ENCODE measurements at regions not wholly inside any gene's neighbourhood (a gene's known extent, or its start where the extent isn't known, plus 50 kb on each side); places are given as distances from the start of the nearest gene placed in this dataset.

DNA sequence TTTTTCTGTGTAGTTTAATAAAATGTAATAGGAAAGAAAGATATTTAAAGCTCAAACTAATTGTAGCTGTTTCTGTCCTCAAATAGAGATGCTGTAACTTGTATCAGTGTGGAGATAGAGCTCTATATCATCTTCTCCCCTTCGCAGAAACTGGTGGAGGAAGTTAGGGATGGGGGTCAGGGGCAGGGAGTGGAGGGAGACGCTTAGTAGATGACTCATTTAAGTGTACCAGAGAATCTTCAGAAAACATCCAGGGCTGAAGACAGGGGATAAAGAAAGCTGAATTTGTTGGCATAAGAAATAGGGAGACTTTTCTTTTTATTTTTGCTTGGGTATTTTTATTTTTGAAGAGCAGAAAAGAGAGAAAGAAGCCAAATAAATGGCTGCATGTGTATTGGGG lies 282.6 kb upstream of the DPYD start:
- intact Hi-C loops (cut with DNase I), result no loop called here
- H3K4me1 ChIP-seq, result no peaks in the 10 kb centered on the region
- DNase-seq (no peak), ATAC-seq (no peak)
- H3K36me3 ChIP-seq, result no peaks in the 10 kb centered on the region
- no peak overlapping the region for H3K4me3 ChIP-seq
- H3K9me3 ChIP-seq, result no peaks in the 10 kb centered on the region
- H3K27ac ChIP-seq, result no peak overlapping the region
- no peaks in the 10 kb centered on the region for H3K27me3 ChIP-seq
- TF ChIP-seq, protein P1, sequence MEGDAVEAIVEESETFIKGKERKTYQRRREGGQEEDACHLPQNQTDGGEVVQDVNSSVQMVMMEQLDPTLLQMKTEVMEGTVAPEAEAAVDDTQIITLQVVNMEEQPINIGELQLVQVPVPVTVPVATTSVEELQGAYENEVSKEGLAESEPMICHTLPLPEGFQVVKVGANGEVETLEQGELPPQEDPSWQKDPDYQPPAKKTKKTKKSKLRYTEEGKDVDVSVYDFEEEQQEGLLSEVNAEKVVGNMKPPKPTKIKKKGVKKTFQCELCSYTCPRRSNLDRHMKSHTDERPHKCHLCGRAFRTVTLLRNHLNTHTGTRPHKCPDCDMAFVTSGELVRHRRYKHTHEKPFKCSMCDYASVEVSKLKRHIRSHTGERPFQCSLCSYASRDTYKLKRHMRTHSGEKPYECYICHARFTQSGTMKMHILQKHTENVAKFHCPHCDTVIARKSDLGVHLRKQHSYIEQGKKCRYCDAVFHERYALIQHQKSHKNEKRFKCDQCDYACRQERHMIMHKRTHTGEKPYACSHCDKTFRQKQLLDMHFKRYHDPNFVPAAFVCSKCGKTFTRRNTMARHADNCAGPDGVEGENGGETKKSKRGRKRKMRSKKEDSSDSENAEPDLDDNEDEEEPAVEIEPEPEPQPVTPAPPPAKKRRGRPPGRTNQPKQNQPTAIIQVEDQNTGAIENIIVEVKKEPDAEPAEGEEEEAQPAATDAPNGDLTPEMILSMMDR (IDR thresholded peaks at IDR 0.05), result no peak

GRCh38 chr1:98201666-98202081 lies 280.8 kb upstream of the DPYD start:
- H3K27me3 ChIP-seq, result no peaks in the 10 kb centered on the region
- ATAC-seq, result no peak

DNA sequence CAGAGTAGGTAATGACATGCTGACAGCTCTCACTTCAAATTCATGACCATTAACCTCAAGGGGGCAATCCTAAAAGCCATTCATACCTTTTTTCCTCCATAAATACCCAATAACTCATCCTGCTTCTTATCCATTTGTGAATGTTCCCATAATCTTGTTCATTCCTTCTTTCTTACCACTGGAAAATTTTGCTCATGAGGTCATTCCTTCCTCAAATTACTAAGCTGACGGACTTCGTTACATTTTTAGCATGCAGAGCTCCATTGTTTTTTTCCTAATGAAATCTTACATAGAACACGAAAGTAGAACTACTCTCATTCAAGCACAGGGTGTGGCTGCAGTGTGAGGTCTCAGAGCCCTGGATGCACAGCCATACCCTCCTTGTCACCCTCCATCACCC lies 276.5 kb upstream of the DPYD start:
- Histone ChIP-seq H3K36me3 (no peaks in the 10 kb centered on the region), H3K9me3 (no peaks in the 10 kb centered on the region), H3K27me3 (no peaks in the 10 kb centered on the region), H3K27ac (no peak overlapping the region), H3K4me3 (no peak overlapping the region), H3K4me1 (no peaks in the 10 kb centered on the region)
- no peak for ATAC-seq
- no peak for DNase-seq
- intact Hi-C loops (cut with DNase I), result no loop called here
- TF ChIP-seq, protein P1 (IDR thresholded peaks at IDR 0.05), result no peak

More at GRCh38 chr1:98201666-98202081, 280.8 kb upstream of the DPYD start:
- no peak for DNase-seq
- Histone ChIP-seq H3K9me3 (no peaks in the 10 kb centered on the region), H3K4me3 (no peak overlapping the region), H3K4me1 (no peaks in the 10 kb centered on the region), H3K27ac (no peak overlapping the region), H3K36me3 (no peaks in the 10 kb centered on the region)
- TF ChIP-seq, protein P1 (IDR thresholded peaks at IDR 0.05), result no peak
- intact Hi-C loops (cut with DNase I), result no loop called here

GRCh38 chr1:98196012-98196411 lies 275.2 kb upstream of the DPYD start:
- no peaks in the 10 kb centered on the region for H3K9me3 ChIP-seq
- H3K4me1 ChIP-seq, result no peaks in the 10 kb centered on the region
- H3K27ac ChIP-seq, result no peak overlapping the region
- intact Hi-C loops (cut with DNase I), result no loop called here
- TF ChIP-seq, protein P1 (IDR thresholded peaks at IDR 0.05), result no peak
- H3K27me3 ChIP-seq, result no peaks in the 10 kb centered on the region
- no peaks in the 10 kb centered on the region for H3K36me3 ChIP-seq
- H3K4me3 ChIP-seq, result no peak overlapping the region
- DNase-seq, result no peak
- no peak for ATAC-seq

DNA sequence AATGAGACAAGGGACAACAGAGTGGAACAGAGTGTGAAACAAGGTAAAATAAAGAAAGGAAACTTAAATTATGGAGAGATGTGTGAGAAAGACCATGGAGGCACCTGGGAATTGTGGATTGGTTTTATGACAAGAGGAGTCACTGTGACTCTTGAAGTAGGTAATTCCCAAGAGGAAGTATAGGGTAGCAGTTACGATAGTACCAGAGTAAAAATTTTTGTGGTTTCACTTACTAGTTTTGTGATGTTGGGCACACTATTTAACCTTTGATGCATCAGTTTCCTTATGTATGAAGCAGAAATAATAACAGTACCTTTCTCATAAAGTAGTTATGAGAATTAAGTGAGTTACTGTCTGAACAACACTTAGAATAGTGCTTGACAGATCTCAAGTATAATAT lies 267.9 kb upstream of the DPYD start:
- Histone ChIP-seq H3K4me1 (no peaks in the 10 kb centered on the region), H3K4me3 (no peak overlapping the region), H3K27ac (no peak overlapping the region), H3K27me3 (no peaks in the 10 kb centered on the region), H3K36me3 (no peaks in the 10 kb centered on the region), H3K9me3 (no peaks in the 10 kb centered on the region)
- DNase-seq (no peak), ATAC-seq (no peak)
- intact Hi-C loops (cut with DNase I), result no loop called here
- TF ChIP-seq, protein P1 (IDR thresholded peaks at IDR 0.05), result no peak

GRCh38 chr1:98184856-98185255 lies 264.0 kb upstream of the DPYD start:
- DNase-seq, result no peak
- H3K4me1 ChIP-seq, result no peaks in the 10 kb centered on the region
- no peak overlapping the region for H3K4me3 ChIP-seq
- no peaks in the 10 kb centered on the region for H3K36me3 ChIP-seq
- no peaks in the 10 kb centered on the region for H3K9me3 ChIP-seq
- H3K27me3 ChIP-seq, result no peaks in the 10 kb centered on the region
- TF ChIP-seq, protein P1 (IDR thresholded peaks at IDR 0.05), result no peak
- H3K27ac ChIP-seq, result no peak overlapping the region
- ATAC-seq, result no peak
- intact Hi-C loops (cut with DNase I), result no loop called here
